Skin epidermis (tissue), 12 donors: ENCODE measurements at regions not wholly inside any gene's neighbourhood (a gene's known extent, or its start where the extent isn't known, plus 50 kb on each side); places are given as distances from the start of the nearest gene placed in this dataset.

Experiments
- H3K27ac ChIP-seq, 21 experiments: fragments of 200-600 bp; sonication (generic) in 11 of 21; one replicate each; pipeline ENCODE4 v1.5.0; 2020; ENCODE audit warnings: mild to moderate bottlenecking in 3 of 21, inconsistent platforms in 2 of 21, moderate library complexity in 2 of 21
- H3K4me3 ChIP-seq, 7 experiments: fragments of 200-600 bp; sonication (generic) in 2 of 7; one replicate each; pipeline ENCODE4 v1.5.0; 2020; ENCODE audit warnings: inconsistent platforms in 2 of 7, mild to moderate bottlenecking in 2 of 7, moderate library complexity in 1 of 7

GRCh38 chr6:40210628-40211056 is 276.4 kb upstream of the MOCS1 start:
- Histone ChIP-seq H3K4me3 (no peak overlapping the region), H3K27ac (no peak overlapping the region)

GRCh38 chr6:40205801-40206200 is 271.5 kb upstream of the MOCS1 start:
- Histone ChIP-seq H3K4me3 (no peak overlapping the region), H3K27ac (no peak overlapping the region)

GRCh38 chr6:40205004-40205403 is 270.7 kb upstream of the MOCS1 start:
- no peak overlapping the region for H3K27ac ChIP-seq
- H3K4me3 ChIP-seq, result no peak overlapping the region

- Histone ChIP-seq H3K27ac (no peak overlapping the region), H3K4me3 (no peak overlapping the region)
Observed at GRCh38 chr6:40197371-40197770, 263.1 kb upstream of the MOCS1 start.

GRCh38 chr6:40196135-40196518 is 261.9 kb upstream of the MOCS1 start:
- no peak overlapping the region for H3K4me3 ChIP-seq
- H3K27ac ChIP-seq, result no peak overlapping the region

GRCh38 chr6:40195428-40196134 is 261.3 kb upstream of the MOCS1 start:
- no peak overlapping the region for H3K4me3 ChIP-seq
- H3K27ac ChIP-seq, result no peak overlapping the region

- H3K27ac ChIP-seq, result no peak overlapping the region
- no peak overlapping the region for H3K4me3 ChIP-seq
Observed at GRCh38 chr6:40194447-40195170, 260.3 kb upstream of the MOCS1 start.

- no peak overlapping the region for H3K4me3 ChIP-seq
- no peak overlapping the region for H3K27ac ChIP-seq
Observed at GRCh38 chr6:40192516-40192915, 258.3 kb upstream of the MOCS1 start.

- H3K27ac ChIP-seq, result no peak overlapping the region
- no peak overlapping the region for H3K4me3 ChIP-seq
Observed at GRCh38 chr6:40188931-40189330, 254.7 kb upstream of the MOCS1 start.

GRCh38 chr6:40187535-40188144 is 253.4 kb upstream of the MOCS1 start:
- H3K4me3 ChIP-seq, result no peak overlapping the region

GRCh38 chr6:40185486-40185885 is 251.2 kb upstream of the MOCS1 start:
- no peak overlapping the region for H3K27ac ChIP-seq
- H3K4me3 ChIP-seq, result no peak overlapping the region

More at GRCh38 chr6:40187535-40188144, 253.4 kb upstream of the MOCS1 start:
- H3K27ac ChIP-seq, result peak overlapping the region in 1 of 21 experiments; percentile 1

- Histone ChIP-seq H3K27ac (no peak overlapping the region), H3K4me3 (no peak overlapping the region)
Observed at GRCh38 chr6:40183902-40184301, 249.6 kb upstream of the MOCS1 start.

- H3K4me3 ChIP-seq, result no peak overlapping the region
- H3K27ac ChIP-seq, result no peak overlapping the region
Observed at GRCh38 chr6:40181367-40181766, 247.1 kb upstream of the MOCS1 start.

GRCh38 chr6:40180271-40180670 is 246.0 kb upstream of the MOCS1 start:
- no peak overlapping the region for H3K27ac ChIP-seq
- H3K4me3 ChIP-seq, result no peak overlapping the region

- Histone ChIP-seq H3K27ac (no peak overlapping the region), H3K4me3 (no peak overlapping the region)
Observed at GRCh38 chr6:40179496-40179895, 245.2 kb upstream of the MOCS1 start.

- H3K4me3 ChIP-seq, result no peak overlapping the region
Observed at GRCh38 chr6:40177598-40177997, 243.3 kb upstream of the MOCS1 start.

GRCh38 chr6:40176152-40176551 is 241.9 kb upstream of the MOCS1 start:
- no peak overlapping the region for H3K4me3 ChIP-seq
- no peak overlapping the region for H3K27ac ChIP-seq

More at GRCh38 chr6:40177598-40177997, 243.3 kb upstream of the MOCS1 start:
- H3K27ac ChIP-seq, result no peak overlapping the region

- Histone ChIP-seq H3K4me3 (no peak overlapping the region), H3K27ac (peak overlapping the region in 3 of 21 experiments; percentile 5 to 39 (median 30))
Observed at GRCh38 chr6:40172272-40172671, 238.0 kb upstream of the MOCS1 start.

- Histone ChIP-seq H3K4me3 (no peak overlapping the region), H3K27ac (peak overlapping the region in 3 of 21 experiments; percentile 5 to 39 (median 30))
Observed at GRCh38 chr6:40171343-40171742, 237.1 kb upstream of the MOCS1 start.

- Histone ChIP-seq H3K27ac (no peak overlapping the region), H3K4me3 (no peak overlapping the region)
Observed at GRCh38 chr6:40170856-40171255, 236.6 kb upstream of the MOCS1 start.

GRCh38 chr6:40169878-40170277 is 235.6 kb upstream of the MOCS1 start:
- Histone ChIP-seq H3K27ac (no peak overlapping the region), H3K4me3 (no peak overlapping the region)
